ENCODE measurements at regions not wholly inside any gene's neighbourhood (a gene's known extent, or its start where the extent isn't known, plus 50 kb on each side); places are given as distances from the start of the nearest gene placed in this dataset.

GRCh38 chr1:17973694-17974093 is 133.9 kb upstream of the IGSF21 start:
- no peak for TF ChIP-seq RARB (CRISPR knock-in tag; IDR thresholded peaks at IDR 0.05)
- no peak for TF ChIP-seq TCF4 (CRISPR knock-in tag; IDR thresholded peaks at IDR 0.05; ENCODE audit: borderline replicate concordance)
- TF ChIP-seq GLIS3 (CRISPR knock-in tag; IDR thresholded peaks at IDR 0.05) = no peak
- no peak for ATAC-seq

- ATAC-seq = no peak
- no peak for TF ChIP-seq TCF4 (CRISPR knock-in tag; IDR thresholded peaks at IDR 0.05; ENCODE audit: borderline replicate concordance)
- TF ChIP-seq PPARA (CRISPR knock-in tag; IDR thresholded peaks at IDR 0.05; ENCODE audit: borderline replicate concordance) = no peak
- no peak for TF ChIP-seq ARNTL (CRISPR knock-in tag; IDR thresholded peaks at IDR 0.05; ENCODE audit: borderline replicate concordance, low read depth)
- TF ChIP-seq PATZ1 (CRISPR knock-in tag; IDR thresholded peaks at IDR 0.05; ENCODE audit: borderline replicate concordance) = no peak
- no peak for TF ChIP-seq ZNF565 (CRISPR knock-in tag; conservative IDR thresholded peaks at IDR 0.05; ENCODE audit: low read depth)
- no peak for TF ChIP-seq BACH2 (CRISPR knock-in tag; IDR thresholded peaks at IDR 0.05; ENCODE audit: borderline replicate concordance)
- no peak for TF ChIP-seq TSHZ2 (CRISPR knock-in tag; IDR thresholded peaks at IDR 0.05)
- TF ChIP-seq ZNF8 (CRISPR knock-in tag; IDR thresholded peaks at IDR 0.05) = no peak
- no peak for TF ChIP-seq OSR1 (CRISPR knock-in tag; IDR thresholded peaks at IDR 0.05)
- TF ChIP-seq ZFP3 (CRISPR knock-in tag; IDR thresholded peaks at IDR 0.05) = no peak
- no peak for TF ChIP-seq GLIS3 (CRISPR knock-in tag; IDR thresholded peaks at IDR 0.05)
- no peak for TF ChIP-seq POU6F1 (CRISPR knock-in tag; IDR thresholded peaks at IDR 0.05; ENCODE audit: borderline replicate concordance, low read depth)
- TF ChIP-seq CSDC2 (CRISPR knock-in tag; IDR thresholded peaks at IDR 0.05) = no peak
- no peak for TF ChIP-seq SNAI2 (CRISPR knock-in tag; IDR thresholded peaks at IDR 0.05)
- TF ChIP-seq ESRRG (CRISPR knock-in tag; IDR thresholded peaks at IDR 0.05) = no peak
- TF ChIP-seq CREB5 (CRISPR knock-in tag; IDR thresholded peaks at IDR 0.05; ENCODE audit: low read depth) = no peak
- TF ChIP-seq CSRNP3 (CRISPR knock-in tag; IDR thresholded peaks at IDR 0.05) = no peak
- no peak for TF ChIP-seq ZC3H10 (CRISPR knock-in tag; IDR thresholded peaks at IDR 0.05)
- no peak for TF ChIP-seq ZNF70 (CRISPR knock-in tag; IDR thresholded peaks at IDR 0.05)
- TF ChIP-seq TOX (CRISPR knock-in tag; IDR thresholded peaks at IDR 0.05; ENCODE audit: borderline replicate concordance) = no peak
Measured at GRCh38 chr1:17976854-17977253, 130.7 kb upstream of the IGSF21 start.

GRCh38 chr1:17978016-17978415 is 129.6 kb upstream of the IGSF21 start:
- no peak for ATAC-seq
- no peak for TF ChIP-seq PPARA (CRISPR knock-in tag; IDR thresholded peaks at IDR 0.05; ENCODE audit: borderline replicate concordance)
- TF ChIP-seq TCF4 (CRISPR knock-in tag; IDR thresholded peaks at IDR 0.05; ENCODE audit: borderline replicate concordance) = no peak
- no peak for TF ChIP-seq RARB (CRISPR knock-in tag; IDR thresholded peaks at IDR 0.05)
- TF ChIP-seq OSR1 (CRISPR knock-in tag; IDR thresholded peaks at IDR 0.05) = no peak
- no peak for TF ChIP-seq CSRNP3 (CRISPR knock-in tag; IDR thresholded peaks at IDR 0.05)
- no peak for TF ChIP-seq ESRRG (CRISPR knock-in tag; IDR thresholded peaks at IDR 0.05)
- no peak for TF ChIP-seq TOX (CRISPR knock-in tag; IDR thresholded peaks at IDR 0.05; ENCODE audit: borderline replicate concordance)
- no peak for TF ChIP-seq SNAI2 (CRISPR knock-in tag; IDR thresholded peaks at IDR 0.05)
- no peak for TF ChIP-seq ZNF70 (CRISPR knock-in tag; IDR thresholded peaks at IDR 0.05)
- TF ChIP-seq CREB5 (CRISPR knock-in tag; IDR thresholded peaks at IDR 0.05; ENCODE audit: low read depth) = no peak
- TF ChIP-seq PATZ1 (CRISPR knock-in tag; IDR thresholded peaks at IDR 0.05; ENCODE audit: borderline replicate concordance) = no peak
- TF ChIP-seq POU6F1 (CRISPR knock-in tag; IDR thresholded peaks at IDR 0.05; ENCODE audit: borderline replicate concordance, low read depth) = no peak
